NCI-H2196 treated with DMSO at 0.1 percent for 48 hours (cell line): ENCODE measurements at regions not wholly inside any gene's neighbourhood (a gene's known extent, or its start where the extent isn't known, plus 50 kb on each side); places are given as distances from the start of the nearest gene placed in this dataset.
"Not testable (repeated sequence)": the region's sequence is repeated elsewhere in the genome, so short reads cannot be mapped to it uniquely, and the experiment has no call there.

Experiments used
- DNase-seq: peaks from one replicate; lab custom pipeline; 2025; ENCODE audit not compliant: unreplicated experiment; lab: John Stamatoyannopoulos, UW

- DNase-seq: no peak
These were observed 233.7 kb upstream of the IPO5 start for GRCh38 chr13:97719736-97720135.

- no peak for DNase-seq
These were observed 232.6 kb upstream of the IPO5 start for GRCh38 chr13:97720896-97721295.

- DNase-seq: no peak
These were observed 229.8 kb upstream of the IPO5 start for GRCh38 chr13:97723655-97724054.

GRCh38 chr13:97724450-97724849 is 229.0 kb upstream of the IPO5 start:
- no peak for DNase-seq

- no peak for DNase-seq
These were observed 226.7 kb upstream of the IPO5 start for GRCh38 chr13:97726664-97727280.

GRCh38 chr13:97727991-97728390 is 225.5 kb upstream of the IPO5 start:
- DNase-seq: no peak

- no peak for DNase-seq
These were observed 217.0 kb upstream of the IPO5 start for GRCh38 chr13:97736436-97736835.

GRCh38 chr13:97742084-97742483 is 211.4 kb upstream of the IPO5 start:
- DNase-seq: no peak

- DNase-seq: no peak
These were observed 209.5 kb upstream of the IPO5 start for GRCh38 chr13:97743938-97744337.

- no peak for DNase-seq
These were observed 206.8 kb upstream of the IPO5 start for GRCh38 chr13:97746649-97747048.

- DNase-seq: no peak
These were observed 204.3 kb upstream of the IPO5 start for GRCh38 chr13:97749174-97749573.

GRCh38 chr13:97751477-97751876 is 202.0 kb upstream of the IPO5 start:
- DNase-seq: no peak

GRCh38 chr13:97752961-97753668 is 200.4 kb upstream of the IPO5 start:
- DNase-seq: no peak

GRCh38 chr13:97753942-97754670 is 199.4 kb upstream of the IPO5 start:
- no peak for DNase-seq

- no peak for DNase-seq
These were observed 195.7 kb upstream of the IPO5 start for GRCh38 chr13:97757807-97758206.

GRCh38 chr13:97758317-97758716 is 195.2 kb upstream of the IPO5 start:
- no peak for DNase-seq

- no peak for DNase-seq
These were observed 191.5 kb upstream of the IPO5 start for GRCh38 chr13:97761796-97762540.

- no peak for DNase-seq
These were observed 186.7 kb upstream of the IPO5 start for GRCh38 chr13:97766749-97767148.

GRCh38 chr13:97768134-97768533 is 185.3 kb upstream of the IPO5 start:
- no peak for DNase-seq

GRCh38 chr13:97770231-97770630 is 183.2 kb upstream of the IPO5 start:
- DNase-seq: not testable (repeated sequence)

GRCh38 chr13:97772466-97772865 is 181.0 kb upstream of the IPO5 start:
- DNase-seq: not testable (repeated sequence)
